H1 (cell line): ENCODE measurements at regions not wholly inside any gene's neighbourhood (a gene's known extent, or its start where the extent isn't known, plus 50 kb on each side); places are given as distances from the start of the nearest gene placed in this dataset.

Source experiments
- CTCF ChIA-PET: fragments of 300-600 bp; sonication (Branson Sonifier 250); formaldehyde crosslinking; loops from one replicate; lab custom pipeline; 2021; ENCODE audit not compliant: partially characterized antibody; lab: Charles Lee
- POLR2A ChIA-PET: fragments of 300-600 bp; sonication (Branson Sonifier 250); formaldehyde crosslinking; loops from one replicate; lab custom pipeline; 2021; ENCODE audit warnings: inconsistent platforms; ENCODE audit not compliant: partially characterized antibody; lab: Charles Lee
- DNase-seq, 2 experiments: peaks; one replicate each; pipeline versions ENCODE4 v3.0.0 to v3.0.0-alpha.2; 2010 to 2022; ENCODE audit warnings: low spot score in 2 of 2, low read depth in 1 of 2, mixed read lengths in 1 of 2
- FAIRE-seq: peaks from 2 replicates; lab custom pipeline; 2011; peaks lifted over from hg19 to GRCh38; lab: Jason Lieb, UNC
- H2AFZ ChIP-seq: 2 replicates; pipeline ENCODE4 v1.8.1; 2012; ENCODE audit warnings: low read length, inconsistent platforms
- H2AK5ac ChIP-seq: 2 replicates; pipeline ENCODE4 v1.6.1; 2013; ENCODE audit warnings: low read depth, low read length
- H2BK120ac ChIP-seq: replicated peaks from 2 replicates; pipeline ENCODE3; 2013; ENCODE audit warnings: low read depth, low read length, inconsistent platforms
- H2BK12ac ChIP-seq: 2 replicates; pipeline ENCODE4 v1.6.1; 2013; ENCODE audit warnings: low read depth, low read length
- H2BK15ac ChIP-seq: 2 replicates; pipeline ENCODE4 v1.6.1; 2013; ENCODE audit warnings: low read length
- H2BK20ac ChIP-seq: 2 replicates; pipeline ENCODE4 v1.6.1; 2013; ENCODE audit warnings: low read length
- H2BK5ac ChIP-seq: 2 replicates; pipeline ENCODE4 v1.6.1; 2013; ENCODE audit warnings: low read depth, low read length
- H3K14ac ChIP-seq: 2 replicates; pipeline ENCODE4 v1.6.1; 2013; ENCODE audit warnings: inconsistent platforms; ENCODE audit not compliant: insufficient read length
- H3K18ac ChIP-seq: 2 replicates; pipeline ENCODE4 v1.6.1; 2013; ENCODE audit warnings: low read length; ENCODE audit errors: extremely low read depth
- H3K23ac ChIP-seq: 2 replicates; pipeline ENCODE4 v1.6.1; 2013; ENCODE audit warnings: inconsistent platforms; ENCODE audit not compliant: insufficient read length
- H3K23me2 ChIP-seq: 2 replicates; pipeline ENCODE4 v1.6.1; 2013; ENCODE audit warnings: low read depth, low read length
- H3K27ac ChIP-seq: 2 replicates; pipeline ENCODE4 v1.6.1; 2011; ENCODE audit warnings: low read depth, low read length, inconsistent platforms
- H3K27me3 ChIP-seq, 4 experiments: replicated peaks in 1 of 4; 1 replicate in 1 of 4; 2 replicates in 3 of 4; pipeline versions ENCODE4 v1.6.1 to v1.8.1; 2011 to 2013; ENCODE audit warnings: low read length in 3 of 4, mild to moderate bottlenecking in 3 of 4, inconsistent platforms in 2 of 4, mixed read lengths in 2 of 4, moderate library complexity in 1 of 4; ENCODE audit not compliant: control insufficient read depth in 3 of 4, insufficient read depth in 3 of 4; ENCODE audit errors: extremely low read depth in 1 of 4
- H3K36me3 ChIP-seq, 4 experiments: 2 replicates each; pipeline versions ENCODE4 v1.6.1 to v1.8.1; 2011 to 2013; ENCODE audit warnings: mild to moderate bottlenecking in 4 of 4, low read length in 3 of 4, moderate library complexity in 2 of 4, control low read depth in 1 of 4, inconsistent platforms in 1 of 4; ENCODE audit not compliant: insufficient read depth in 4 of 4, control insufficient read depth in 2 of 4
- H3K4ac ChIP-seq: replicated peaks from 2 replicates; pipeline ENCODE3; 2013; ENCODE audit warnings: low read length, low read depth, mixed read lengths, inconsistent platforms; ENCODE audit not compliant: insufficient read length
- H3K4me1 ChIP-seq, 4 experiments: replicated peaks in 1 of 4; 1 replicate in 1 of 4; 2 replicates in 3 of 4; pipeline versions ENCODE4 v1.6.1 to v1.8.1; 2011 to 2013; ENCODE audit warnings: low read length in 3 of 4, inconsistent platforms in 2 of 4, mixed read lengths in 1 of 4; ENCODE audit not compliant: insufficient read depth in 4 of 4, control insufficient read depth in 3 of 4
- H3K4me2 ChIP-seq, 2 experiments: 2 replicates each; pipeline versions ENCODE4 v1.6.1 to v1.8.1; 2011 to 2013; ENCODE audit warnings: low read depth in 2 of 2, low read length in 2 of 2, control low read depth in 1 of 2, inconsistent platforms in 1 of 2, mild to moderate bottlenecking in 1 of 2; ENCODE audit not compliant: insufficient read depth in 1 of 2
- H3K4me3 ChIP-seq, 4 experiments: fragments of 200-600, 300-600 bp in 1 of 4; sonication (generic), shearing (Covaris generic), sonication (Bioruptor Twin) in 1 of 4; 2 replicates each; pipeline versions ENCODE4 v1.5.1 to v1.8.1; 2011 to 2016; ENCODE audit warnings: low read length in 4 of 4, low read depth in 3 of 4, control low read depth in 2 of 4, inconsistent platforms in 2 of 4, mild to moderate bottlenecking in 2 of 4, mixed read lengths in 1 of 4, moderate library complexity in 1 of 4; ENCODE audit not compliant: insufficient read depth in 2 of 4; ENCODE audit errors: extremely low read depth in 1 of 4
- H3K56ac ChIP-seq: replicated peaks from 2 replicates; pipeline ENCODE3; 2013; ENCODE audit warnings: low read depth, mild to moderate bottlenecking, mixed read lengths, low read length, inconsistent platforms; ENCODE audit not compliant: insufficient read length
- H3K79me1 ChIP-seq: 2 replicates; pipeline ENCODE4 v1.6.1; 2013; ENCODE audit warnings: low read depth, low read length, control low read depth
- H3K79me2 ChIP-seq, 2 experiments: 2 replicates each; pipeline versions ENCODE4 v1.6.1 to v1.8.1; 2012 to 2013; ENCODE audit warnings: low read length in 2 of 2, mild to moderate bottlenecking in 2 of 2, inconsistent platforms in 1 of 2; ENCODE audit not compliant: insufficient read depth in 2 of 2, control insufficient read depth in 1 of 2
- H3K9ac ChIP-seq, 4 experiments: replicated peaks in 1 of 4; 1 replicate in 1 of 4; 2 replicates in 3 of 4; pipeline versions ENCODE4 v1.6.1 to v1.8.1; 2011 to 2013; ENCODE audit warnings: low read depth in 3 of 4, low read length in 3 of 4, control low read depth in 2 of 4, mild to moderate bottlenecking in 2 of 4, moderate library complexity in 2 of 4, inconsistent platforms in 1 of 4; ENCODE audit errors: extremely low read depth in 1 of 4
- H3K9me3 ChIP-seq, 2 experiments: 2 replicates each; pipeline versions ENCODE4 v1.6.1 to v1.8.1; 2012 to 2013; ENCODE audit warnings: mild to moderate bottlenecking in 2 of 2, moderate library complexity in 2 of 2, control low read depth in 1 of 2, inconsistent platforms in 1 of 2, low read depth in 1 of 2, low read length in 1 of 2, mixed read lengths in 1 of 2; ENCODE audit not compliant: insufficient read depth in 2 of 2
- H4K20me1 ChIP-seq, 2 experiments: replicated peaks in 1 of 2; 2 replicates each; pipeline versions ENCODE3 to v1.8.1; 2011 to 2013; ENCODE audit warnings: inconsistent platforms in 2 of 2, low read length in 2 of 2, mild to moderate bottlenecking in 1 of 2; ENCODE audit not compliant: insufficient read depth in 2 of 2, control insufficient read depth in 1 of 2
- H4K5ac ChIP-seq: 2 replicates; pipeline ENCODE4 v1.6.1; 2013; ENCODE audit warnings: low read length, low read depth, mixed read lengths, inconsistent platforms; ENCODE audit not compliant: insufficient read length
- H4K8ac ChIP-seq: 2 replicates; pipeline ENCODE4 v1.8.0; 2013; ENCODE audit warnings: mild to moderate bottlenecking, moderate library complexity, low read length, inconsistent platforms; ENCODE audit not compliant: insufficient read depth; ENCODE audit errors: extremely low read depth
- H4K91ac ChIP-seq: replicated peaks from 2 replicates; pipeline ENCODE3; 2013; ENCODE audit warnings: low read length, mixed read lengths, inconsistent platforms; ENCODE audit not compliant: insufficient read length
- CEBPB ChIP-seq: IDR thresholded peaks from 2 replicates; pipeline ENCODE4 v1.6.1; 2012; ENCODE audit warnings: low read depth, low read length
- EP300 ChIP-seq, 2 experiments: IDR thresholded peaks; 1 replicate in 1 of 2; 2 replicates in 1 of 2; pipeline ENCODE4 v1.6.1; 2011 to 2012; ENCODE audit warnings: low read depth in 2 of 2, low read length in 2 of 2, mild to moderate bottlenecking in 2 of 2, borderline replicate concordance in 1 of 2, inconsistent platforms in 1 of 2, moderate library complexity in 1 of 2
- FOSL1 ChIP-seq: IDR thresholded peaks from 2 replicates; pipeline ENCODE4 v1.6.1; 2011; ENCODE audit warnings: mild to moderate bottlenecking, low read depth, low read length, moderate library complexity; ENCODE audit not compliant: insufficient read depth
- HDAC6 ChIP-seq: IDR thresholded peaks from one replicate; pipeline ENCODE4 v1.7.1; 2012; ENCODE audit warnings: low read depth, mild to moderate bottlenecking, inconsistent platforms, low read length, moderate library complexity
- NRF1 ChIP-seq: IDR thresholded peaks from 2 replicates; pipeline ENCODE4 v1.6.1; 2011; ENCODE audit warnings: mild to moderate bottlenecking, low read depth, low read length, improper control_type of control experiment
- TEAD4 ChIP-seq: IDR thresholded peaks from 2 replicates; pipeline ENCODE4 v1.6.1; 2012; ENCODE audit warnings: low read depth, low read length, inconsistent platforms, mixed read lengths
- WGBS, 2 experiments: shearing (Covaris generic) in 1 of 2; methylation state at CpG; one replicate each; pipeline versions ENCODE4 v1.1.6 to v1.1.7; 2013 to 2015; ENCODE audit warnings: low lambda C conversion rate in 2 of 2, mixed read lengths in 2 of 2, inconsistent platforms in 1 of 2, low coverage in 1 of 2, missing lambda C conversion rate in 1 of 2; ENCODE audit not compliant: insufficient replicate concordance in 2 of 2, insufficient coverage in 1 of 2, insufficient read length in 1 of 2; ENCODE audit errors: extremely low coverage in 1 of 2, missing lambda C conversion rate in 1 of 2; 5-methylcytosine and 5-hydroxymethylcytosine counted together

- ChIA-PET POLR2A (no interaction called here), CTCF (interaction anchor here (0.6 kb wide), 1 partner anchor 13 kb away, joined by 3 read pairs; no protein-coding TSS in a partner anchor)
- Histone ChIP-seq H2AK5ac (no peak overlapping the region), H3K4me2 (no peak overlapping the region), H2BK120ac (no peak overlapping the region), H2BK5ac (no peak overlapping the region), H3K4me1 (no peaks in the 10 kb centered on the region), H3K79me1 (no peaks in the 10 kb centered on the region), H3K9ac (no peak overlapping the region), H3K18ac (no peak overlapping the region), H3K14ac (no peak overlapping the region), H3K27me3 (no peaks in the 10 kb centered on the region), H3K79me2 (no peaks in the 10 kb centered on the region), H4K8ac (no peak overlapping the region), H3K23ac (no peak overlapping the region), H3K4me3 (no peak overlapping the region), H3K23me2 (no peaks in the 10 kb centered on the region; the same call in 1 of the 2 replicates), H2AFZ (no peak overlapping the region), H4K91ac (no peak overlapping the region), H3K36me3 (no peaks in the 10 kb centered on the region), H3K4ac (no peak overlapping the region), H2BK20ac (no peak overlapping the region)
- no peak for DNase-seq
- TF ChIP-seq NRF1 (no peak), HDAC6 (no peak), FOSL1 (no peak), EP300 (IDR thresholded peaks at IDR 0.05; ENCODE audit: borderline replicate concordance in 1 of 2, low read depth in 2 of 2, low read length in 2 of 2) (no peak), TEAD4 (no peak), CEBPB (no peak)
- TF ChIP-seq, all 59 proteins: peak for 0
- H2BK15ac ChIP-seq, result no peak overlapping the region
- WGBS, 2 experiments, result 81% methylated on average over 3 of the region's 3 CpGs; no CpG with 5 or more reads in 1 of the 2 experiments
- H4K20me1 ChIP-seq, result no peaks in the 10 kb centered on the region
- no peaks in the 10 kb centered on the region for H3K9me3 ChIP-seq
- no peak overlapping the region for H3K27ac ChIP-seq
- H3K56ac ChIP-seq, result no peak overlapping the region
- H4K5ac ChIP-seq, result no peak overlapping the region
- no peak for FAIRE-seq
- no peak overlapping the region for H2BK12ac ChIP-seq
These were observed 279.1 kb downstream of the PHF14 start for GRCh38 chr7:11252705-11253272.
